Tibial artery (tissue), 4 donors: ENCODE measurements at regions not wholly inside any gene's neighbourhood (a gene's known extent, or its start where the extent isn't known, plus 50 kb on each side); places are given as distances from the start of the nearest gene placed in this dataset.

ENCODE experiments used
- DNase-seq, 2 donors: peaks; one replicate each; pipeline ENCODE4 v3.0.0-alpha.2; 2019
- H3K27ac ChIP-seq, 2 donors: fragments of 200-600 bp; sonication (generic) in 1 of 2; 1 replicate in 1 of 2; 2 replicates in 1 of 2; pipeline ENCODE4 v1.5.1; 2018 to 2019; ENCODE audit warnings: mild to moderate bottlenecking in 1 of 2
- H3K27me3 ChIP-seq, 2 donors: fragments of 200-600 bp; sonication (generic) in 1 of 2; one replicate each; pipeline versions ENCODE4 v1.5.1 to v1.6.0; 2016 to 2019
- H3K36me3 ChIP-seq, 3 donors: fragments of 200-600 bp; sonication (generic) in 2 of 3; one replicate each; pipeline ENCODE4 v1.5.1; 2016 to 2019; ENCODE audit warnings: mild to moderate bottlenecking in 2 of 3
- H3K4me1 ChIP-seq, 4 donors: fragments of 200-600 bp; sonication (generic) in 2 of 4; 1 replicate in 3 of 4; 2 replicates in 1 of 4; pipeline ENCODE4 v1.5.1; 2016 to 2019
- H3K4me3 ChIP-seq, 2 donors: fragments of 200-600 bp; sonication (generic) in 1 of 2; 1 replicate in 1 of 2; 2 replicates in 1 of 2; pipeline ENCODE4 v1.5.1; 2018 to 2019; ENCODE audit warnings: mild to moderate bottlenecking in 2 of 2
- H3K9me3 ChIP-seq, 3 donors: fragments of 200-600 bp; sonication (generic) in 1 of 3; one replicate each; pipeline ENCODE4 v1.5.1; 2016 to 2019
- intact Hi-C: fragments of 100-400 bp; cut with DNase I; formaldehyde crosslinking; loops from one replicate; pipeline ENCODE4 v1.15.0; 2023; ENCODE audit warnings: low total_unique reads
- TF ChIP-seq, protein P1 (sequence below), 2 experiments: fragments of 200-600 bp in 1 of 2; fragments of 450-650 bp in 1 of 2; IDR thresholded peaks; one replicate each; pipeline ENCODE4 v1.5.1; 2017 to 2019; ENCODE audit warnings: antibody characterized with exemption in 2 of 2, mild to moderate bottlenecking in 1 of 2, moderate library complexity in 1 of 2

DNA sequence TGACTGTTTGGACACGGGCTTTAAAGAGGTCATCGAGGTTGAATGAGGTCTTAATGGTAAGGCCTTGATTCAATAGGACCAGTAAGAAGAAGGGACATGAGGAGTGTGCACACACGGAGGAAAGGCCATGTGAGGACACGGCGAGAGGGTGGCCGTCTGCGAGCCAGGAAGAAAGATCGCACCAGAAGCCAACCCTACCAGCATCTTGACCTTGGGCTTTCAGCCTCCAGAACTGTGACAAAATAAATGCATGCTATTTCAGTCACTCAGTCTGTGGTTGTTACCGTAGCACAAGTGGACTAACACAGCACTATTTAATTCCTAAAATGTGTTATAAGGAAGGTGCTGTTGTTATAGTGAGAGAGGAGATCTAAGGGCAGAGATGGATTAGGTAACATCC, 468.6 kb upstream of the FAT1 start:
- Histone ChIP-seq H3K27ac (no peak overlapping the region), H3K36me3 (no peaks in the 10 kb centered on the region), H3K27me3 (no peaks in the 10 kb centered on the region), H3K9me3 (no peaks in the 10 kb centered on the region), H3K4me1 (no peaks in the 10 kb centered on the region), H3K4me3 (no peak overlapping the region)
- no peak for DNase-seq
- TF ChIP-seq, protein P1, sequence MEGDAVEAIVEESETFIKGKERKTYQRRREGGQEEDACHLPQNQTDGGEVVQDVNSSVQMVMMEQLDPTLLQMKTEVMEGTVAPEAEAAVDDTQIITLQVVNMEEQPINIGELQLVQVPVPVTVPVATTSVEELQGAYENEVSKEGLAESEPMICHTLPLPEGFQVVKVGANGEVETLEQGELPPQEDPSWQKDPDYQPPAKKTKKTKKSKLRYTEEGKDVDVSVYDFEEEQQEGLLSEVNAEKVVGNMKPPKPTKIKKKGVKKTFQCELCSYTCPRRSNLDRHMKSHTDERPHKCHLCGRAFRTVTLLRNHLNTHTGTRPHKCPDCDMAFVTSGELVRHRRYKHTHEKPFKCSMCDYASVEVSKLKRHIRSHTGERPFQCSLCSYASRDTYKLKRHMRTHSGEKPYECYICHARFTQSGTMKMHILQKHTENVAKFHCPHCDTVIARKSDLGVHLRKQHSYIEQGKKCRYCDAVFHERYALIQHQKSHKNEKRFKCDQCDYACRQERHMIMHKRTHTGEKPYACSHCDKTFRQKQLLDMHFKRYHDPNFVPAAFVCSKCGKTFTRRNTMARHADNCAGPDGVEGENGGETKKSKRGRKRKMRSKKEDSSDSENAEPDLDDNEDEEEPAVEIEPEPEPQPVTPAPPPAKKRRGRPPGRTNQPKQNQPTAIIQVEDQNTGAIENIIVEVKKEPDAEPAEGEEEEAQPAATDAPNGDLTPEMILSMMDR (IDR thresholded peaks at IDR 0.05): no peak
- intact Hi-C loops: no loop called here

DNA sequence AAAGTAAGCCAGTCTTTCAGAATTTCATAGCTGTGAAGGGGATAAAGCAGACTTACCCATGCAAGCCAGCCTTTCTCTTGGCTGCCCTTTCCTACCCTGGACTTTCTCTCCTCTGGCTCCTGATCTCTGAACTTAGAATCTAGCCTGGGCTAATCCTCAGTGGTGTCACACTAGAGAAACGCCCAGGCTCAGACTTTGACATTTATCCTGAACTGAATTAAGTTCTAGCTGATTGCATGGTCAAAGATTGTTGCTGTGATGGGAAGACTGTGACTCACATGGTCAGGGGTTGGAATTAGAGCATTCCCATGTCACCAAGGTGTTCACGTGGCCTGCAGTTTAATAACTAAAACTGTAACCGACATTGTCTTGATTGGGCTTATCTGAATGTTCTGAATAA, 469.5 kb upstream of the FAT1 start:
- H3K27ac ChIP-seq: no peak overlapping the region
- DNase-seq: no peak
- no peaks in the 10 kb centered on the region for H3K36me3 ChIP-seq
- intact Hi-C loops: no loop called here
- no peak overlapping the region for H3K4me3 ChIP-seq
- H3K9me3 ChIP-seq: no peaks in the 10 kb centered on the region
- H3K27me3 ChIP-seq: no peaks in the 10 kb centered on the region
- TF ChIP-seq, protein P1 (IDR thresholded peaks at IDR 0.05): no peak
- no peaks in the 10 kb centered on the region for H3K4me1 ChIP-seq

DNA sequence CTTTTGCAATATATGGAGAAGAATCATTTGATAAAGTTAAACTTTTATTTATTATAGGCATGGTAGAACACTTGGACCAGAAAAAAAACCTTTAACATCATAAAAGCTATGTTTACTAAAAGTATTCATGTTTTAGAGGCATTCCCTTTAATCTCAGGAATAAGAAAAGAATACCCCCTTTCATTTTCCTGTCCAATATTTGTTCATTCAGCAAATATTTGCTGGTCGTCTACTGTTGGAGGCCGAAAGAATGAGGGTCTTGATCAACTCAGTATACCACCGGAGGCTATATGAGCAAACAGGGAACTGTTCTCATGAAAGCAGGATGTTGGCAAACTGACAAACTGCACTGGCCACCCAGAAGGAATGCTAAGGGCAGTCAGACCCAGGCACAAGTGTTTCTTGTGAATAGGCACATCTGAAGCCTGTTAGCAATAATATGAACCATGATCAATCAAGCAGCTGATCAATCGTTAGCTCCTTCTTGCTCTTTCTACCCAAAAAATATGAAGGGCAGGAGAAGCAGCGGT, 480.8 kb upstream of the FAT1 start:
- Histone ChIP-seq H3K4me1 (no peaks in the 10 kb centered on the region), H3K27ac (no peak overlapping the region), H3K9me3 (peaks cover 0 to 6% (median 3%) of the 10 kb centered on the region in 3 donors), H3K36me3 (no peaks in the 10 kb centered on the region), H3K27me3 (no peaks in the 10 kb centered on the region), H3K4me3 (no peak overlapping the region)
- intact Hi-C loops: no loop called here
- DNase-seq: no peak
- TF ChIP-seq, protein P1 (IDR thresholded peaks at IDR 0.05): no peak

DNA sequence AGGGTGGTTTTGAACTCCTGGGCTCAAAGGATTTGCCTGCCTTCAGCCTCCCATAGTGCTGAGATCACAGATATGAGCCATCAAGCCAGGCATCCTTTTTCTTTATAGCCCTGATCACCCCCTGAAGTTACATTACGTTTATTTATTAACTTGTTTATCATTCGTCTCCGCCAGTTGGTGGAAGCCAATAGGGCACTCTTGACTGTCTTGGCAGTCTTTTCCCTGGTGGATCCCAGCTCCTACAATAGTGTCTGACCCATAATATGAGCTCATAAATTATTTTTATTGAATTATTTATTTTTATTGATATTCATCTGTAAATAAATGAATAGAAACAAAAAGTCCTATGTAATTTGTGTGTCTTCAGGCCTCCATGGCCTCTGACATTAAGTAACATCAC, 484.3 kb upstream of the FAT1 start:
- TF ChIP-seq, protein P1 (IDR thresholded peaks at IDR 0.05): no peak
- Histone ChIP-seq H3K27ac (no peak overlapping the region), H3K4me3 (no peak overlapping the region), H3K4me1 (peaks cover 0 to 11% (median 0%) of the 10 kb centered on the region in 4 donors), H3K9me3 (no peaks in the 10 kb centered on the region), H3K27me3 (no peaks in the 10 kb centered on the region), H3K36me3 (no peaks in the 10 kb centered on the region)
- intact Hi-C loops: no loop called here
- DNase-seq: no peak

DNA sequence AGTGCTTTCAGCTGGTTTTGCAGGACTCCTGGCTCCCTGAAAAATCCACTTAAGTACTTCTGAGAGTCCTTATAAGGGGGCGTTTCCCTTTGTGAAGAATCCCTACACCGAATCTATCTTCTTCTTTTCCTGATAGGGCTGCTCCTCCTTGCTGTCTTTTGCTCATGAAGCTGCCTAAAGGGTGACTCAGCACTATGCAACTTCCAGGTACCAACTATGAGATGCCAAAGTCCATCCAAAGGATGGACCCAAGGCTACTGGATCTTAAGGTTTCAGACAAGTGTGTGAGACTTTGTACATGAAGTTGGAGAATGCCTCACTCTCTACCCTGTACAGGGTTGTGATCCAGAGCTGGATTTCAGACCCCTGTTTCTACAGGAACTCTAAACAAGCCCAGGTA, 485.0 kb upstream of the FAT1 start:
- Histone ChIP-seq H3K9me3 (no peaks in the 10 kb centered on the region), H3K4me1 (peaks cover 0 to 11% (median 0%) of the 10 kb centered on the region in 4 donors), H3K36me3 (no peaks in the 10 kb centered on the region), H3K27ac (no peak overlapping the region), H3K4me3 (no peak overlapping the region), H3K27me3 (no peaks in the 10 kb centered on the region)
- DNase-seq: no peak
- intact Hi-C loops: no loop called here
- TF ChIP-seq, protein P1 (IDR thresholded peaks at IDR 0.05): no peak
